Thoracic aorta (tissue), 2 donors: ENCODE measurements at regions not wholly inside any gene's neighbourhood (a gene's known extent, or its start where the extent isn't known, plus 50 kb on each side); places are given as distances from the start of the nearest gene placed in this dataset.

Experiments
- ATAC-seq: fragments of 150-250 bp; one replicate; pipeline ENCODE4 v1.8.0; 2017; ENCODE audit warnings: low read depth; ENCODE audit not compliant: insufficient number of reproducible peaks, low FRiP score
- DNase-seq: peaks from one replicate; pipeline ENCODE4 v3.0.0-alpha.2; 2020; ENCODE audit warnings: low spot score
- H3K27ac ChIP-seq, 2 donors: fragments of 200-600 bp; sonication (generic); 1 replicate in 1 of 2; 2 replicates in 1 of 2; pipeline ENCODE4 v1.5.1; 2016; ENCODE audit warnings: mild to moderate bottlenecking in 2 of 2, moderate library complexity in 2 of 2
- H3K27me3 ChIP-seq: fragments of 200-600 bp; sonication (generic); replicated peaks from 2 replicates; pipeline ENCODE4 v1.6.0; 2016; ENCODE audit warnings: mild to moderate bottlenecking; ENCODE audit not compliant: insufficient read depth
- H3K36me3 ChIP-seq: fragments of 200-600 bp; sonication (generic); one replicate; pipeline ENCODE4 v1.5.1; 2016
- H3K4me1 ChIP-seq, 2 donors: fragments of 200-600 bp; sonication (generic); 1 replicate in 1 of 2; 2 replicates in 1 of 2; pipeline versions ENCODE4 v1.5.1 to v1.6.0; 2016; ENCODE audit warnings: low read depth in 2 of 2, mild to moderate bottlenecking in 1 of 2; ENCODE audit not compliant: control insufficient read depth in 1 of 2
- H3K4me3 ChIP-seq: fragments of 200-600 bp; sonication (generic); 2 replicates; pipeline ENCODE4 v1.5.1; 2016; ENCODE audit warnings: mild to moderate bottlenecking
- H3K9me3 ChIP-seq: fragments of 200-600 bp; sonication (generic); 2 replicates; pipeline ENCODE4 v1.5.1; 2016
- TF ChIP-seq, protein P1 (sequence below): fragments of 200-600 bp; sonication (generic); IDR thresholded peaks from one replicate; pipeline ENCODE4 v1.5.1; 2019; ENCODE audit warnings: antibody characterized with exemption

GRCh38 chr2:146305164-146305563 is 1539.7 kb upstream of the ACVR2A start:
- TF ChIP-seq, protein P1, sequence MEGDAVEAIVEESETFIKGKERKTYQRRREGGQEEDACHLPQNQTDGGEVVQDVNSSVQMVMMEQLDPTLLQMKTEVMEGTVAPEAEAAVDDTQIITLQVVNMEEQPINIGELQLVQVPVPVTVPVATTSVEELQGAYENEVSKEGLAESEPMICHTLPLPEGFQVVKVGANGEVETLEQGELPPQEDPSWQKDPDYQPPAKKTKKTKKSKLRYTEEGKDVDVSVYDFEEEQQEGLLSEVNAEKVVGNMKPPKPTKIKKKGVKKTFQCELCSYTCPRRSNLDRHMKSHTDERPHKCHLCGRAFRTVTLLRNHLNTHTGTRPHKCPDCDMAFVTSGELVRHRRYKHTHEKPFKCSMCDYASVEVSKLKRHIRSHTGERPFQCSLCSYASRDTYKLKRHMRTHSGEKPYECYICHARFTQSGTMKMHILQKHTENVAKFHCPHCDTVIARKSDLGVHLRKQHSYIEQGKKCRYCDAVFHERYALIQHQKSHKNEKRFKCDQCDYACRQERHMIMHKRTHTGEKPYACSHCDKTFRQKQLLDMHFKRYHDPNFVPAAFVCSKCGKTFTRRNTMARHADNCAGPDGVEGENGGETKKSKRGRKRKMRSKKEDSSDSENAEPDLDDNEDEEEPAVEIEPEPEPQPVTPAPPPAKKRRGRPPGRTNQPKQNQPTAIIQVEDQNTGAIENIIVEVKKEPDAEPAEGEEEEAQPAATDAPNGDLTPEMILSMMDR: no peak
- Histone ChIP-seq H3K9me3 (no peaks in the 10 kb centered on the region), H3K36me3 (no peaks in the 10 kb centered on the region), H3K27me3 (no peaks in the 10 kb centered on the region), H3K4me1 (no peaks in the 10 kb centered on the region), H3K27ac (no peak overlapping the region), H3K4me3 (no peak overlapping the region)
- no peak for DNase-seq
- no peak for ATAC-seq

DNA sequence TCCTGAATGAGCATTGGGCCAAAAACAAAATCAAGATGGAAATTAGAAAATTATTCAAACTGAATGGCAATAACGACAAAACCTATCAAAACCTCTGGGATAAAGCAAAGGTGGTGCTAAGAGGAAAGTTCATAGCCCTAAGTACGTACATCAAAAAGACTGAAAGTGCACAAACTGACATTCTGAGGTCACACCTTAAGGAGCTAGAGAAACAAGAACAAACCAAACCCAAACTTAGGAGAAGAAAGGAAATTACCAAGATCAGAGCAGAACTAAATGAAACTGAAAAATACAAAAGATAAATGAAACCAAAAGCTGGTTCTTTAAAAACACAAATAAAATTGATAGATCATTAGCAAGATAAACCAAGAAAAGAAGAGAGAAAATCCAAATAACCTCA is 1543.5 kb upstream of the ACVR2A start:
- Histone ChIP-seq H3K9me3 (no peaks in the 10 kb centered on the region), H3K27ac (no peak overlapping the region), H3K4me3 (no peak overlapping the region), H3K36me3 (no peaks in the 10 kb centered on the region), H3K27me3 (no peaks in the 10 kb centered on the region), H3K4me1 (no peaks in the 10 kb centered on the region)
- TF ChIP-seq, protein P1: no peak
- DNase-seq (no peak), ATAC-seq (no peak)

GRCh38 chr2:146295080-146295670 is 1549.7 kb upstream of the ACVR2A start:
- H3K9me3 ChIP-seq: peaks cover 8% of the 10 kb centered on the region
- no peak overlapping the region for H3K27ac ChIP-seq
- H3K27me3 ChIP-seq: no peaks in the 10 kb centered on the region
- no peaks in the 10 kb centered on the region for H3K36me3 ChIP-seq
- ATAC-seq (no peak), DNase-seq (no peak)
- no peak overlapping the region for H3K4me3 ChIP-seq
- TF ChIP-seq, protein P1: no peak
- no peaks in the 10 kb centered on the region for H3K4me1 ChIP-seq

GRCh38 chr2:146287281-146287680 is 1557.5 kb upstream of the ACVR2A start:
- no peaks in the 10 kb centered on the region for H3K27me3 ChIP-seq
- ATAC-seq: no peak
- H3K27ac ChIP-seq: no peak overlapping the region
- no peaks in the 10 kb centered on the region for H3K36me3 ChIP-seq
- H3K4me1 ChIP-seq: no peaks in the 10 kb centered on the region
- H3K9me3 ChIP-seq: no peaks in the 10 kb centered on the region
- TF ChIP-seq, protein P1: no peak
- DNase-seq: no peak
- H3K4me3 ChIP-seq: no peak overlapping the region

DNA sequence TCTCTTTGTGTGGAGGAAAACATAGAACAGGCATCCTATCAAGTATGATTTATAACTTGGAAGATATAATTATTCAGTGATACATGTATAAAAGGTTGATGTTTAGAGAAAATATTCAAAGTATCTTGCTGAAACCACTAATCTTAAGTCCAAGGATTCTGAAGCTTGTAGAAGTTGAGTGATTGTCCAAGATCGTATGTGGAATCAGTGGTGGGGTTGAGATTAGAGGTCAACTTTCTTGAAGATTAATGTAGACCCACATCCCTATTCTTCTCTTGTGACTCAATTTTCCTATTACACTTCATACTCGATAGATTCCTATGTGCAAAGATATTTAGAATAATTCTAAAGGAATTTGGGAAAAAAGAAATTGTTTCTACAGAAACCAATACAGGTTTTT is 1565.9 kb upstream of the ACVR2A start:
- Histone ChIP-seq H3K9me3 (no peaks in the 10 kb centered on the region), H3K27ac (no peak overlapping the region), H3K36me3 (no peaks in the 10 kb centered on the region), H3K4me3 (no peak overlapping the region), H3K27me3 (no peaks in the 10 kb centered on the region), H3K4me1 (no peaks in the 10 kb centered on the region)
- DNase-seq (no peak), ATAC-seq (no peak)
- TF ChIP-seq, protein P1: no peak
